Stimulated activated CD8-positive, alpha-beta memory T cell treated with anti-CD3 and anti-CD28 coated beads, Interleukin-15, amount 100 ng/mL, for 24 hours (primary cell): ENCODE measurements at regions not wholly inside any gene's neighbourhood (a gene's known extent, or its start where the extent isn't known, plus 50 kb on each side); places are given as distances from the start of the nearest gene placed in this dataset.

Experiments used
- DNase-seq: peaks from one replicate; pipeline ENCODE4 v3.0.0-alpha.2; 2020; ENCODE audit warnings: low read depth

GRCh38 chr7:25780904-25781303, 371.1 kb upstream of the NFE2L3 start:
- DNase-seq: no peak

GRCh38 chr7:25781704-25782103, 370.3 kb upstream of the NFE2L3 start:
- no peak for DNase-seq

GRCh38 chr7:25786936-25787335, 365.1 kb upstream of the NFE2L3 start:
- DNase-seq: no peak

GRCh38 chr7:25787336-25787735, 364.7 kb upstream of the NFE2L3 start:
- DNase-seq: no peak

GRCh38 chr7:25788371-25788770, 363.6 kb upstream of the NFE2L3 start:
- no peak for DNase-seq

- no peak for DNase-seq
These were observed 362.9 kb upstream of the NFE2L3 start for GRCh38 chr7:25788961-25789620.

- DNase-seq: no peak
These were observed 362.0 kb upstream of the NFE2L3 start for GRCh38 chr7:25789701-25790640.

- no peak for DNase-seq
These were observed 361.0 kb upstream of the NFE2L3 start for GRCh38 chr7:25790963-25791362.

GRCh38 chr7:25792586-25792985, 359.4 kb upstream of the NFE2L3 start:
- no peak for DNase-seq

GRCh38 chr7:25795824-25796235, 356.2 kb upstream of the NFE2L3 start:
- no peak for DNase-seq

GRCh38 chr7:25798344-25798743, 353.7 kb upstream of the NFE2L3 start:
- no peak for DNase-seq

GRCh38 chr7:25801214-25801613, 350.8 kb upstream of the NFE2L3 start:
- no peak for DNase-seq

GRCh38 chr7:25802057-25802456, 349.9 kb upstream of the NFE2L3 start:
- no peak for DNase-seq

GRCh38 chr7:25802473-25802872, 349.5 kb upstream of the NFE2L3 start:
- no peak for DNase-seq

GRCh38 chr7:25803117-25803887, 348.7 kb upstream of the NFE2L3 start:
- no peak for DNase-seq

- no peak for DNase-seq
These were observed 347.8 kb upstream of the NFE2L3 start for GRCh38 chr7:25804154-25804553.

GRCh38 chr7:25805027-25805687, 346.8 kb upstream of the NFE2L3 start:
- no peak for DNase-seq

- no peak for DNase-seq
These were observed 344.8 kb upstream of the NFE2L3 start for GRCh38 chr7:25807086-25807611.

- DNase-seq: no peak
These were observed 342.6 kb upstream of the NFE2L3 start for GRCh38 chr7:25809441-25809840.

GRCh38 chr7:25812086-25812850, 339.7 kb upstream of the NFE2L3 start:
- DNase-seq: no peak

- DNase-seq: no peak
These were observed 338.6 kb upstream of the NFE2L3 start for GRCh38 chr7:25813381-25813780.
